GM21381 (cell line): ENCODE measurements at regions not wholly inside any gene's neighbourhood (a gene's known extent, or its start where the extent isn't known, plus 50 kb on each side); places are given as distances from the start of the nearest gene placed in this dataset.
"Not testable (repeated sequence)": the region's sequence is repeated elsewhere in the genome, so short reads cannot be mapped to it uniquely, and the experiment has no call there.

Experiments used
- ATAC-seq: cut with Tn5 transposase; IDR thresholded peaks from one replicate; pipeline ENCODE4 v1.9.1; 2021; ENCODE audit warnings: mild to moderate bottlenecking, moderate library complexity; ENCODE audit not compliant: unreplicated experiment

GRCh38 chr20:40848526-40848925, 159.5 kb upstream of the MAFB start:
- ATAC-seq: no peak

GRCh38 chr20:40849456-40849855, 160.4 kb upstream of the MAFB start:
- no peak for ATAC-seq

DNA sequence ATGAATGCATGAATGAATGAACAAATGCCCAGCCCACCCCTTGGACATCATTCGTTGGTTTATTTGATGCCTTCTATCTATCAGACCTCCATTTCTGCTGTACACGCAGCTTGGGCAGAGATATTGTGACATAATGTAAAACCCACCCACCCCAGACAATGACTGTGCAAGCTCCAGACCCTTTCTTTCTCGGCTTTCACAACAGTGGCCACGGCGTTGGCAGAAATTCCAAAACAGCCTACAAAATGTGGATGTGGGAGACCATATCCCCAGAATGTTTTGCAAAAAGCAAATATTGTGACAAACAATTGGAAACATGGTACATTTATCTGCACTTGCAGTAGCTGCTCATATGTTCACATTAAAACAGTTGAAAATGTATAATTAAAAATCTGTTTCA, 162.0 kb upstream of the MAFB start:
- no peak for ATAC-seq

DNA sequence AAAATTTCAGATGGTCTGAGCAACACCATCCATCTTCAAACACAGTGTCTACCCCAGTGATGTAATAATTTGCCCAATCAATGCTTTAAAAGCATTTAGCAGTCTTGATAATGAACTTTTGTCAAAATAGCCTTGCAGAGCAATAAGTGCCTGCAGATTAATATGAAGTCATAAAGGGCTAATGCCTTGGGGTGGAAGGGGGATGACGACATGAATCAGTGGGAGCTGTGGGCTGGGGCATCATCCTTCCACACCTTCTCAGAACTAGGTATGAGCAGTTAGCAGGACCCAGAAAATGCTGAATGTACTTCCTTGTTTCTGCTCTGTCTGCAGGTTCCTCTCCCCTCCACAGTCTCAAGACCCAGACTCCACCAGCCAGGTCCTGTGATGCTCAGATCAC, 166.2 kb upstream of the MAFB start:
- no peak for ATAC-seq

- no peak for ATAC-seq
Observed at GRCh38 chr20:40856653-40857052, 167.6 kb upstream of the MAFB start.

- no peak for ATAC-seq
Observed at GRCh38 chr20:40860487-40860902, 168.1 kb upstream of the TOP1 start.

- ATAC-seq: no peak
Observed at GRCh38 chr20:40861427-40862008, 167.1 kb upstream of the TOP1 start.

DNA sequence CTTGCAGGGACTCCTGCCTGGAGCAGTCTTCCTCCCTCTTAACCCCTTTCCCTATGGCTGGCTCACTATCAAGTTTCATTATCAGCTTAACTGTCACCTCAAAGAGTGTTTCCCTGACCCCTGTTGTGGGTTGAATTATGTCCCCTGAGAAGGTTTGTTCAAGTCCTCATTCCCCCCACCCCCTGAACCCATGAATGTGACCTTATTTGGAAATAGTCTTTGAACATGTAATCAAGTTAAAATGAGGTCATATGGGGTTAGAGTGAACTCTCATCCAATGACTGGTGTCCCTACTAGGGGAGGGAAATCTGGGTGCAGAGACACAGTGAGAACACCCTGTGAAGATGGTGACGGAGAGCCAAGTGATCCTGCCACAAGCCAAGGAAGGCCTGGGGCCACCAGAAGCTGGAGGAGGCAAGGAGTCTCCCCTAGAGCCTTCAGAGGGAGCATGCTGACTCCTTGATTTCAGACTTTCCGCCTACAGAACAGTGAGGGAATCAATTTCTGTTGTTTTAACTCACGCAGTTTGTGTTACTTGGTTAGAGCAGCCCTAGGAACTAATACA, 165.2 kb upstream of the TOP1 start:
- no peak for ATAC-seq

- ATAC-seq: no peak
Observed at GRCh38 chr20:40864470-40864869, 164.2 kb upstream of the TOP1 start.

GRCh38 chr20:40865095-40865494, 163.5 kb upstream of the TOP1 start:
- no peak for ATAC-seq

DNA sequence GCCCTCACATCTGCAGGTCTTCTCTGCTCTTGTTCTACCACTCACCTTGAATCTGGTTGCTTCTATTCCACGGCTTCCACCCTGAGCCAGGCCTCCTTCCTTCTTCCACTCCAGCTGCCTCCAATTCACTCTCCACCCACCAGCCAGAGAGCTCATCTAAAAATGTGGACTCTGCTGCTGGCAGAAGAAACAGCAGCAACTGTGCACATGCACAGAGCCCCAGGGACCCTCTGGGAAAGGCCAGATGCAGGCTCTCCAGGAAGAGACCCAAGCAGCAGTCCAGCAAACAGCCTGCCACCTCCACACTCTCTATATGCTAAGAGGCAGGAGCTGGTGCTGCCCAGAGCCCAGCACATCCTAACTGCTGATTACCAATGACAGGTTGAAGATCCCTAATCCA, 162.6 kb upstream of the TOP1 start:
- ATAC-seq: no peak

DNA sequence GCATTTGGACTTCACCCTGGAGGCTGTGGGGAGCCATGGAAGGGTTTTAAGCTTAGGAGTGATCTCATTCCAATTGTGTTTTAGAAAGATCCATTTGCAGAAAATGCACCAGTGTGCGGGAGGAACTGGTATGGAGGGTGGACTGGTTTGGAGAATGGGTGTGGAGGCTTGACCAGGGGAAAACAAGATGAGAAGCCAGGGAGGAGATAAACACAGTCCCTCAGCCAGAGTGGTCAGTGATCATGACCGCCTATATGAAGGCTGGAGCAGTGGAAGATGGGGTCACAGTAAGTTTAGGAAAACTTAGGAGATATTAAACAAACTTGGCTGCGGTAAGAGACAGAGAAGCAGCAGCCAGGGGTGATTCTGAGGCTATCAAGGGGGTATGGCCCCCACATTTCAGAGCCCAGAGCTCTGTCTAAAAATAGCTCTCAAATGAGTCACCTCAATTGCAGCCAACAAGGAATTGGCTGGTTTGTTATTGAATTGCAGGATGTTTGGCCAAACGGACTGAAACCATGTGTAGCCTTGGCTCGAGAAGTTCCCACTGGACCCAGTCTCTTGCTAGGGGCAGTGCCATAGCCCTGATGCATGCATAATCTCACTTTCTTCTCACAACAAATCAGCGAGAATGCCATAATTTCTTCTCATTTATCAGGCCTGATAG, 159.9 kb upstream of the TOP1 start:
- ATAC-seq: no peak

- ATAC-seq: no peak
Observed at GRCh38 chr20:40869218-40870147, 159.1 kb upstream of the TOP1 start.

DNA sequence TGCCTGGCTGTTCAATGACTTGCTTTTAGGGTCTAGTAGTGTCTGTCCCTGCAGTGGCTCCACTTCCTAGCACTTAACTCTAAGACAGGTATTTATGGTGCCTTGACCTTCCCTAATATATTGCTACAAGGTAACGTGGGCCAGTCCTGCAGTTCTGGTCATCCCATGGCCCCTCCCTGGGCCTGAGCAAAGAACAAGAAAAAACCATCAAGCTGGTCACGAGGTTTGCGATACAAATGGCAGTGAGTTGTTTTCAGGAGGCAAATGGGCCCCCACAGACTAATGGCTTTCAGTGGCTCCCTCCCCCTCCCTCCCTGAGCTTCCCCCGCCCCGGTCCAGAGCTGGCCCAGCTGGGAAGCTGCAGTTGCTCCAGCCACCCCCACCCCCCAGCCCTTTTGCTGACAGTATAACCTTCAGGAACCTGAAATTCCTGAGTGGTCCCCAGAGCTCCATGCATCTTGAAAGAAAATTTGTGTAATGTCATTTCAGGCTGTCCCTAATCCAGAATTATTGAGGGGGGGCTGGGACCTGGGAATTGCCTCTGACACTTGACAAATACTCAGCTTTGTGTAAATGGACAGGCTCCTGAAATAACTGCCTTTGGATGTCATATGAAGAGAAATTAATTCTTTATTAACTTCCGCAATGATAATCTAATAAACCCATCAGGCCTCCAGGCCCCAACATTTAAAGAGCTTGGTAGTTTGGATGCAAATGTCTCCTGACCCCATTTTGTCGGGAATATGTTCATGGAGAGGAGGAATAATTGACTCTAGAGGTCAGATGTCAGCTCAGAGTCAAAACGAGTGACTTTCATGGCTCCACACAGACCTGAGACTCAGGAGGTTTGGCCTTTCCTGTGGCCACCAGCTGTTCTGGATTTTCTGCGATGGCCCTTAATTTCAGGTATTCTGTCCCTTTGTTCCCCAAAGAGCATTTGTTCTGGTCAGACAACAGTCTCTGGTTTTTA, 153.2 kb upstream of the TOP1 start:
- no peak for ATAC-seq

- ATAC-seq: not testable (repeated sequence)
Observed at GRCh38 chr20:40878099-40878498, 150.5 kb upstream of the TOP1 start.

GRCh38 chr20:40880063-40880728, 148.4 kb upstream of the TOP1 start:
- ATAC-seq: no peak

- no peak for ATAC-seq
Observed at GRCh38 chr20:40880729-40881109, 147.9 kb upstream of the TOP1 start.

GRCh38 chr20:40882152-40882551, 146.5 kb upstream of the TOP1 start:
- ATAC-seq: no peak

DNA sequence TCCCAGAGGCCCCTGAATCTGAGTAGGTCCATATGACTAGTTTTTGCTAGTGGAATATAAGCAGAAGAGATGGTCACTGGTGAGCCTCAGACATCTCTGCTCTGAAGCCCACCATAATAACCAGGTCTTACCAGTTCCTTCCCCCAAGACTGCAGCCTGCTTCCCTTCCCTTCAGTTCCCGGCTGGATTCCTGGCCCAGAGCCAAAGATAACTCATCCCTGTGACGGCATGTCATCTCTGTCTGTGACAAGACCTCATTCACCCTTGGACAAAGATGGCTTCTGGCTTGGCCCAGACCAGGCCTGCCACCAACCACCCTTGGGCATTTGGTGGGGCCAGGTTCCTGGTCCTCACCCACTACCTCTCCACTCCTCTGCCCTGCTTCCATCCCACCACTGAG, 145.5 kb upstream of the TOP1 start:
- ATAC-seq: no peak

GRCh38 chr20:40887105-40887504, 141.5 kb upstream of the TOP1 start:
- no peak for ATAC-seq
